GM10266 (cell line): ENCODE measurements at regions not wholly inside any gene's neighbourhood (a gene's known extent, or its start where the extent isn't known, plus 50 kb on each side); places are given as distances from the start of the nearest gene placed in this dataset.
"Not testable (repeated sequence)": the region's sequence is repeated elsewhere in the genome, so short reads cannot be mapped to it uniquely, and the experiment has no call there.

Experiments used
- DNase-seq: peaks from one replicate; pipeline ENCODE4 v3.0.0; 2012; ENCODE audit errors: extremely low spot score
- TF ChIP-seq, protein P1 (sequence below): IDR thresholded peaks from 2 replicates; pipeline ENCODE4 v1.5.1; 2012; ENCODE audit warnings: mild to moderate bottlenecking, low read depth; ENCODE audit not compliant: control insufficient read depth, insufficient read depth; ENCODE audit errors: missing control alignments

DNA sequence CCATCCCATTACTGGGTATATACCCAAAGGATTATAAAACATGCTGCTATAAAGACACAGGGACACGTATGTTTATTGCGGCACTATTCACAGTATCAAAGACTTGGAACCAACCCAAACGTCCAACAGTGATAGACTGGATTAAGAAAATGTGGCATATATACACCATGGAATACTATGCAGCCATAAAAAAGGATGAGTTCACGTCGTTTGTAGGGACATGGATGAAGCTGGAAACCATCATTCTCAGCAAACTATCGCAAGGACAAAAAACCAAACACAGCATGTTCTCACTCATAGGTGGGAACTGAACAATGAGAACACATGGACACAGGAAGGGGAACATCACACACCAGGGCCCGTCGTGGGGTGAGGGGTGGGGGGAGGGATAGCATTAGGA, 106.1 kb downstream of the CHD1L start:
- DNase-seq: not testable (repeated sequence)

DNA sequence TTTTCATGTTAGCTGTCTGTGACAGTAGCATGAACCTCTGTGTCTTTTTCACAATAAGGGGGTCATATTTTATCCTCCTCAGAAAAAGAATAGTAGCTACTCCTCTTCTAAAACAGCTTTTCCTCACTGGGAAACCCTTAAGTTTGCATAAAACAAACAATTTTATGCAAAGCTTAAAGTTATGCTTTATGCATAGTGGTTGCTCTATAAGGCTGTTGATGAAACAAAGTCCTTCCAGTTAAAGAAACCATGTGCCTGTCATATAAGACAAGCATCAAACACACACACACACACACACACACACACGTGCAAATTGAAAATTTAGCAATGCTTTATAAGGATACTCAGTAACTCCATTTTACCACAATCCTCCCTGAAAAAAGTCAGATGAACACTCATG, 107.0 kb downstream of the CHD1L start:
- no peak for DNase-seq
- TF ChIP-seq, protein P1, sequence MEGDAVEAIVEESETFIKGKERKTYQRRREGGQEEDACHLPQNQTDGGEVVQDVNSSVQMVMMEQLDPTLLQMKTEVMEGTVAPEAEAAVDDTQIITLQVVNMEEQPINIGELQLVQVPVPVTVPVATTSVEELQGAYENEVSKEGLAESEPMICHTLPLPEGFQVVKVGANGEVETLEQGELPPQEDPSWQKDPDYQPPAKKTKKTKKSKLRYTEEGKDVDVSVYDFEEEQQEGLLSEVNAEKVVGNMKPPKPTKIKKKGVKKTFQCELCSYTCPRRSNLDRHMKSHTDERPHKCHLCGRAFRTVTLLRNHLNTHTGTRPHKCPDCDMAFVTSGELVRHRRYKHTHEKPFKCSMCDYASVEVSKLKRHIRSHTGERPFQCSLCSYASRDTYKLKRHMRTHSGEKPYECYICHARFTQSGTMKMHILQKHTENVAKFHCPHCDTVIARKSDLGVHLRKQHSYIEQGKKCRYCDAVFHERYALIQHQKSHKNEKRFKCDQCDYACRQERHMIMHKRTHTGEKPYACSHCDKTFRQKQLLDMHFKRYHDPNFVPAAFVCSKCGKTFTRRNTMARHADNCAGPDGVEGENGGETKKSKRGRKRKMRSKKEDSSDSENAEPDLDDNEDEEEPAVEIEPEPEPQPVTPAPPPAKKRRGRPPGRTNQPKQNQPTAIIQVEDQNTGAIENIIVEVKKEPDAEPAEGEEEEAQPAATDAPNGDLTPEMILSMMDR: no peak

- DNase-seq: no peak
- TF ChIP-seq, protein P1: no peak
These were observed 108.8 kb downstream of the CHD1L start for GRCh38 chr1:147351140-147351835.

DNA sequence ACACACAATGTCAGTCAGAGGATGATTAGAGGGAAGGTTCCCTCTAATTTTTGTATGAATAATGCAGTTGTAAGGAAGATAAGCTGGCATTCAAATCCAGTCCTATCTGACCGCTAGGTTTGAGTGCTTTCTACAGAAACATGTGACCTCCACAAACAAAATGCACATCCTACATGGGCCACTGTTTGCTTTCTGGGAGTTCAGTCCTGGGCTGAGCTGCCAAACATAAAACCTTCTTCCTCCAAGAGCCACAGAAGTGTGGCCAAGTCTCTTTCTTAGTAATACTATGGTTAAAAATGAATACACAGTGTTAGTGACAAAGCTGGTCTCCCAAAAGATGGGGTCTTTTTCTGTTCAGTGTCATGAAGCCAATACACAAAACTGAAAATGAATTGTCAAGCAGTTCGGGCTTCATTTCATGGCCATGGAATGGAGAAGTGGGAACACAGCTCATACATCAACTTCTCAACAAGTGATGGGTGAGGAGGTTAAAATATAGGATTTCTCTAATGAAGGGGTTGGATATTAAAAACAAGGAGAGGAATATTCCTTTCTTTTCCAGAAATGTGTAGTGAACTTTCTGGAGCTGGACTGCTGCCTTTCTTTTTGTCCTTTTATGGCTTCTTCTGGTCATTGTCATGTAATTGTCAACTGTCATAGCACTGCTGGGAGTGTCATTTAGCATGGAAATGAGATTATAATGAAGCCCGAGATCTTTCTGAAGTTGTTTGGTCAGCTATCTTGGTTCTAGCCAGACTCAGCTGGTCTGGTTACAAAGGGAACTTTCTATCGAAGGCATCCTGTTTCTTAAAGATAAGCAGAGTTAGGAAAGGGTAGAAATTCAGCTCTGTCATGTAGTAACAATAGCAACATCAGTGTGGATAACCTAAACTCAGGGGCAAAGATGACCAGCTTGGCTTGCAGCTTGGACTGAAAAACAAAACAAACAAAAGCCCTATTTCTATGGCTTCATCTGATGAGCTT, 135.1 kb downstream of the CHD1L start:
- TF ChIP-seq, protein P1: no peak
- DNase-seq: no peak

DNA sequence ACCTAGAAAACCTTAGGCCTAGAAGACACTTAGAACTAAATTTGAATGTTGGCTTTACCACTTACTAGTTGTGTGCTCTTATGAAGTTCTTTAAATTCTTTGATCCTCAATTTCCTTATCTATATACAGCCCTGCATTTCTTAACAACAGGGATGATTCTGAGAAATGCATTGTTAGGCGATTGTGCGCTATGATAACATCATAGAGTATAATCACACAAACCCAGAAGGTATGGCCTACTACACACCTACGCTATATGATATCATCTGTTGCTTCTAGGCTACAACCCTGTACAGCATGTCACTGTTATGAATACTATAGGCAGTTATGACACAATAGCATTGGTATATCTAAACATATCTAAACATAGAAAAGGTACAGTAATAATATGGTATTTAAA, 137.4 kb downstream of the CHD1L start:
- no peak for DNase-seq
- TF ChIP-seq, protein P1: no peak

DNA sequence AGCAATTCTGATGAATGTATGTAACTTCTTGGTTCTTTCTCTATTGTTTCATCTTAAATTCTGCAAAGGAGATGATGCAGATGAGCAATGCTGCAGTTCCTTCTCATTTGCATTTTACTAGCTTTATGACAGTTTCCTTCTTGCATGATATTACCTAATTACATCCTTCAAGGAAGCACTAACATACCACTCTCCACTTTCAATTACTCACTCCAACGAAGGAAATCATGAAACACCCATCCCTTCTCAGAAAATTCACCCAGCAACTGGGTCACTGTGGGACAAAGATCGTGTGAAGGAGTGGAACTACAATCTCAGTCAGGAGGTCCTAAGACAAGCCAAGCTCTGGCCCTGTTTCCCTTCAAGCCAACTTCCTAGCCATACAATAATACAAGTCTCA, 142.3 kb downstream of the CHD1L start:
- TF ChIP-seq, protein P1: no peak
- DNase-seq: no peak

DNA sequence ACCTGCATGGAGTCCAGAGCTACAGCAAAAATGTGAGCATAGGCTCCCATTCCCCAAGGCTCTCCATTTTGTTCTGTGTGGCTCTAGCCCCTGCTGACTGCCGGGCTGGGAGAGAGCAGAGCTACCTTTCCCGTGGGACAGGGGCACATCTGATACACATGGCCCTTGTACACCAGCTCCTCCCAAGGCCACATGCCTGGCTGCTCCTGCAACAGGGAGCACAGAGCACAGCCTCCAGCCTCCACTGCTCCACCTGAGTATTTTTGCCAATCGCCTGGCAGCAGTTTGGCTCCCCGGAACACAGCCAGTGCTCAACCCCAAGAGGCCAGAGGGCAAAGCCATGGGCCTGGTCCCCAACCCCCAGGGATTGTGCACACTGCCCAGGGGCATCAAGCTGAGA, 146.5 kb downstream of the CHD1L start:
- no peak for DNase-seq
- TF ChIP-seq, protein P1: no peak
